Stimulated activated CD4-positive, alpha-beta T cell treated with anti-CD3 and anti-CD28 coated beads, TNF-alpha, amount 100 ng/mL, for 24 hours (primary cell): ENCODE measurements at regions not wholly inside any gene's neighbourhood (a gene's known extent, or its start where the extent isn't known, plus 50 kb on each side); places are given as distances from the start of the nearest gene placed in this dataset.

Source experiments
- DNase-seq, 3 experiments: peaks; one replicate each; pipeline ENCODE4 v3.0.0-alpha.2; 2020; ENCODE audit warnings: low read depth in 3 of 3

GRCh38 chr5:167743695-167744464 lies 547.6 kb upstream of the WWC1 start:
- no peak for DNase-seq

DNA sequence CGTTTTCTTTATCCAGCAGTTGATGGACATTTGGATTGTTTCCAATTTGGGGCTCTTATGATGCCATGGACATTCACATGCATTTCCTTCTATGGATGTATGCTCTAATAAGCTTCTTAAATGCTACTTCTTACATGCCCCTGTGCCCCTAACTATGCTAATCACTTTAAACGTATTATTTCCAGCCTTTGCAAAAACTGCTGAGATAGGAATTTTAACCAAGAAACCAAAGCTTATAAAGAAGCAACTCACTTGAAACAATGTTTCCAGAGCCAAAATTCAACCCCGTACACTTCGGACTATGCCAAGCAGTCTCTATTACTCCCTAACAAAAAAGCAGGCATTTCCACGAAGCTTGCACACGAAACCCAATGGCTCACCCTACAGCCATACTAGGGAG lies 545.6 kb upstream of the WWC1 start:
- DNase-seq = no peak

DNA sequence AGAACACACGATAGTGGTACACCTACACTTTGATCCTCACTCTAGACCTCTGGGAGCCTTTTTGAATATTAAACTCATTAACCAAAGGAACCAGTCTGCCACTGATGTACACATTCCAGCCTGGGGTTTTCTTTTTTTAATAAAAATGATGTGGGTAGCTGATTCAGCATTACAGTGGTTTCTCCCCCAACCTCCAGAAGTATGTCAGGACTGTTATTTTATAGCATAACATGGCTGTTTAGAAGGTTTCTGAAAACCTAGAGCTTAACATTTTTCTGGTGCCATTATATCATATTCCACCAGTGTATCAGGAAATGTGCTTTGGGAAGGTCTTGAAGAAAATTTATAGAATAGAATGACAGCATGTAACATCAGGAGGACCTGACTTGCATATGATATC lies 540.9 kb upstream of the WWC1 start:
- no peak for DNase-seq

DNA sequence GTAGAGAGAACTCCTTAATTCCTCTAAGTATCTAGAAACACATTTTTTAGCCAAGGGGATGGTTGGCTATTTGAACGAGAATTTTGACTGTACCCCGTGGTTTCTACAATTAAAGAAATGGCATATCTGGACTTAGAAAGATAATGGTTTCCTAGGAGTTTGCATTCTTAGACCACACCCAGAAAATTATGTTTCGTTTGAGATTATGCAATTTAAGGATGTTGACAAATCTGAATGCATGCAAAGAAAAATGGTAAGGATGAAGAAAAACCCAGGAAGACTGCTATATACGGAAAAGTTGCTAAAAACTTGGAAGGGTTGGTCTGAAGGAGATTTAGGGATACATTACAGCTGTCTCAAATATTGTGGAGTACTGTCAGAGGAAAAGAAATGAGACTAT lies 538.5 kb upstream of the WWC1 start:
- no peak for DNase-seq

DNA sequence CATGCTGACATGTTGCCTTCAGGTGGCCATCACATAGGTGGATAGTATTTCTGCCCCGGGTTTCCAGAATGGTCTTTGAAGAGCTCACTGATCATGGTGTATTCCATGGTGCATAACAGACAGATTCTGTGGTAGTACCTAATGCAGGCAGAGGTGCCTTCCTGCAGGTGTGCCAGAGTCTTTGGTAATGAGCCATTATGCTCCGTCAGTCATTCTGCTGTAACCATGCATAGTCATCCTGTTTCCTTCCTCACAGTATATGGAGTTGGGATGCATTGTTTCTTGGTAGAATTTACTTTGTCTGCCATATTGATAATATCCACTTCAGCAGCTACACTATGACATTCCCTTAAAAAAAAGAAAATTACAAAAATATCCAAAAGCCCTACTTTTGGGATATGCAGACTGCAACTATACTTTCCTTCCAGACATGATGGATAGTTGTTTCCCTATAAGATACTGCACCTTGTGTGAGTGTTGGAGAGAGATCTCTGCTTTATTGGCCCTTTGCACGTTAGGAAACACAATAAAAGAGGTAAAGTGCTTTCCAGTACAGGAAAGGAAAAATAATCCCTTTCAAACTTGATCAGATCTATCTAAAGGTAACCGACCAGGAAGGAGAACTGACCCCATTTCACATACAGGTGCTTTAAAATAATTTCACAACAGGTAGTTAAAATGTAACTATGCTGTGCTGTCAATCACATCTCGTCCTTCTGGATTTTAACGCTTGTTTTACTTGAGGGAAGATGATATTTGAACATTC lies 537.5 kb upstream of the WWC1 start:
- DNase-seq = no peak

GRCh38 chr5:167754501-167755021 lies 536.9 kb upstream of the WWC1 start:
- DNase-seq = no peak

DNA sequence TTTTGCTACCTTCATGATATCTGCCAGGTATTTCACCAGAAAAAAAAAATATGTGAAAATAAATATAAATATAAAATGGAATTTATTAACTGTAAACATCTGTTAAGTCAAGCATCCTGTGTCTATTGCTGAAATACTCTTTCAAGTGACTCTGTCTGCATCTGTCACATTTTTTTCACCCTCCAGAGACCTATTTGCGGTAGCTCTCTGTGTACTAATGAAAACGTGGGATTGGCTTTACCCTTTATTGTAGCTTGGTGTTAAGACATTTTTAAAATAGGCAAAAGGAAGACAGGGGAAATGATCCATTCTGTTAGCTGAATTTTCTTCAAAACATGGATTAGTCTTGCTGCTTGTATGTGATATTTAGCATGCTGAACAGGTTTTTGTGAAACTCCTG lies 536.0 kb upstream of the WWC1 start:
- no peak for DNase-seq

DNA sequence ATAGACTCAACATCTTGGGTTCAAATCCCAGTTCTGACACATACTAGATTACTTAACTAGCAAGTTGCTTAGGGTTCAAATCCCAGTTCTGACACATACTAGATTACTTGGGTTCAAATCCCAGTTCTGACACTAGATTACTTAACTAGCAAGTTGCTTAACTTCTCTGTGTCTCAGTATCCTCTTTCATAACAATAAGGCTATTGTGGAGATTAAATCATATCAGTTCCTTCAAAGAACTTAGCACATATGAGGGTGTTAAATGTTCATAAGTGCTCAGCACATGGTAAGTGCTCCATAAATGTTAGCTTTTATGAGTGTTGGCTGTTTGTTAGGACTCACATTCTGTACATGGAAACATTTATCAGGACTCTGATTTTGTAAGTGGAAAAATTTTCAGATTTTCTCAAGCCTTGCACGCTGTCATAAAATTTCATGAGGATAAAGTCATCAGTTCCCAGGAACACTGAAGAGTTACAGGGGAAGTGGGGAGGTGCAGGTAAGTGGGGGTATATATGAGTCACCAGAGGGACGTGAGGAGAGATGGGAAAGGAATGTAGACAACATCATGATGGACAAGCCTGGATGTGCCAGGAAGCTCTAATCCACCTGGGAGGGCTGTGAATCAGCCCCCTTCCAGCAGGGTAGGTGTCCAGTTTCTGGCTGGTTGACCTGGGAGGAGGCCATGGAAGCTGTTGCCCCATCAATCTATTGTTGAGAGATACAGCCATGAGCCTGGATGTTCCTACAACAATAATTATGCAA lies 532.2 kb upstream of the WWC1 start:
- DNase-seq = no peak

DNA sequence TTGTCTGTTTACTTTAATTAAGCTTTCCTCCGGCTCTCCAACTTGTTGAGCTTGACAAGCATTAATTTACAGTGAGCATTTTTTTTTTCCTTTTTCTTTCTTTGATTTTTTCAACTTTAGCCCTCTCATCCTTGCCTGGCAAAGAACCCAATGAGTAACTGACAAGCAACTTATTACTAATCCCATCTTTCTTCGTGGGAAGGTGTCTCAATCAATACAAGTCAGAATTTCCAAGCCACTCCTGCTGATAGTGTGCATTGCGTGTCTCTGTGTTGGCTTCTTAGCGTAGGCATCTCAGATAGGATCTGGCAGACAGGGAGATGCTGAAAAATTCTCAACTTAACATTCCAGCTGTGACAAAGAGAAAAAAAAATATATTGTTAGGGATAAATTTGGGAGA lies 527.7 kb upstream of the WWC1 start:
- DNase-seq = no peak

DNA sequence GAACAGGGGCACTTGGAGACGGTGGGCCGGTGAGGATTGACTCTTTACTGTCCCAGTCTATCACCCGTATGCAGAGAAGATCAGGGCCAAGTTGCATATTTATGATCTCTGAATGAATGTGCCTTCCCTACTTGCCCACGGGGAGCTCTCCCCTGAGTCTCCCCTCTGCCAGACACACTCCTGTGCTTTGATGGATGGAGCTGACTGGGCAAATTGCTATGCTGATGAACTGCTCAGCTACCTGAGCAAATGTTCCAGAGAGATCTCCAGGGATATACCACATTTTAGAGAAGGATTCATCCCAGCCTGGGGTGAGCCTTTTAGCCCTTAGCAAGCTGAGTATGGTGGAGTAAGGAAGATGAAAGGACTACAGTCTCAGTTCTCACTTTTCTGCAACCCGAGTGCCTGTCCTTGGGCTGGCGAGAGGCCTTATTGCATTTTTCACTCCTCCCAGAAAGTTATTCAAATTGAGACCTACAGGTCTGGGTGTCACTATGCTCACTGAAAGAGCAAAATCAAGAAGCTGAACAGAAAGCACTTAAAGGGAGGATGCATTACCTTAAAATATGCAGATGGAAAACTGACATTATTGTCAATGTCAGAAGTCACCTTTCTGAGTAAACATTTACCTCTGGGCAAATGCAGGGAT lies 526.7 kb upstream of the WWC1 start:
- DNase-seq = no peak

DNA sequence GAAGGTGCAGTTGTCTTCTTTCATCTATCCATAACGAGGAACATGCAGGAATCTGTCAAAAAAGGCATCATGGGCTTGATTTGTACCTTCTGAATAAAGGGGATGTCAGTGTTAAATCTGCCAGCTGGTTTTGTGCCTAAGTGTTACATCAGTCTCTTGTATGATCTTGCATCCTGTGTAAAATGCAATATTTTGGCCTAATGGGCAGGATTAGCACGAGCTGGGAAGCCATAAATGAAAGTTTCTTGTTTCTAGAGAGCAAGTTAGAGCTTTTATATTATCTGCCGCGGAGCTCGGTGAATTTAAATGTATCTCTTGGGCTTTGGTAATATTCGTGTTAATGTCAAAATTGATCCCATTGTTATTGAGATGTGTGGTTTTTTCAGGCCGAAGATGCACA lies 526.1 kb upstream of the WWC1 start:
- DNase-seq = no peak

DNA sequence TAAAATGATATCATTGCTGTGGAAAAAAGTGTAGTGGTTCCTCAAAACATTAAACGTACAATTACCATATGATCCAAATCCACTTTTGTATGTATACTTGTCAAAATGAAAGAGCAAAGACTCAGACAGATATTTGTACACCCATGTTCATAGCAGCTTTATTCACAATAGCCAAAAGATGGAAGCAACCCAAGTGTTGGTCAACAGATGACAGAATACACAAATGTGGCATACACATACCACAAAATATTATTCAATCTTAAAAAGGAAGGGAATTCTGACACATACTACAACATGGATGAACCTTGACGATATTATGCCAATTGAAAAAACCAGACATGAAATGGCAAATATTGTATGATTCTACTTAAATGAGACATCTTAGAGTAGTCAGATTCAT lies 524.5 kb upstream of the WWC1 start:
- no peak for DNase-seq

DNA sequence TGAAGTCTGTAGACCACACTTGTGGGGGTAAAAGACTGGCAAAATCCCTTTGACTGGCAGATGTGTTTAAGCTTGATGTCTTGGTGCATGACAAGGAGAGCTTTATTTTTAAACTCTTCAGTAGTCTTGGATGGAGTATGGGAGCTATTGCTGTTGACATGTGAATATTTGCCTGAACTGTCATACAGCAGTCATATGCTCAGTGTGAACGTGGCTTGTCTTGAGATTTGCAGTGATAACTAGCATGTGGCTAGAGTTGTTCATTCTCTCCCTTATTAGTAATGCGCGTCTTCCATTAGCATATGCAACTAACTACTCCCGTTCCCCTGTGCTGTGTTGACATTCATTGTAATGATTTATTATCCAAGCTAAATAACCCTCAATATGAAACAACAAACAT lies 523.6 kb upstream of the WWC1 start:
- no peak for DNase-seq

- DNase-seq = no peak
These were observed 521.5 kb upstream of the WWC1 start for GRCh38 chr5:167769846-167770413.

DNA sequence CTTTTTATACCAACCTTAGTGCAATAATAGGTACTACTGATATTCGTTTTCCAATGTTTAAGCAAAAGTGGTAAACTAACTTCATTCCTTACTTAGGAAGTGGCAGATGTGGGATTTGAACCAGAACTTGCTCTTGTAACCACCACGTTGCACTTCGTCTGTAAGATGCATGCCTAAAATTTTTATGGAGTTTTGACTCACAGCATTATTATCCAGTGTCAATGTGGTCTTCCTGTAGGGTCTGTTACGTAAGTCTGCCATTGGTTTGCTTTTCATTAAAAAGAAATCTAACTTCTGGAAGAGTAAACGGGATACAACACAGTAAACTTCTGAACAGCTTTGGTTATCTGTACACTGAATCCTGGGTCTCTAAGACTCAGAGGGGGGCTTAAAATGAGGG lies 521.0 kb upstream of the WWC1 start:
- DNase-seq = no peak

GRCh38 chr5:167771571-167771970 lies 519.9 kb upstream of the WWC1 start:
- no peak for DNase-seq

DNA sequence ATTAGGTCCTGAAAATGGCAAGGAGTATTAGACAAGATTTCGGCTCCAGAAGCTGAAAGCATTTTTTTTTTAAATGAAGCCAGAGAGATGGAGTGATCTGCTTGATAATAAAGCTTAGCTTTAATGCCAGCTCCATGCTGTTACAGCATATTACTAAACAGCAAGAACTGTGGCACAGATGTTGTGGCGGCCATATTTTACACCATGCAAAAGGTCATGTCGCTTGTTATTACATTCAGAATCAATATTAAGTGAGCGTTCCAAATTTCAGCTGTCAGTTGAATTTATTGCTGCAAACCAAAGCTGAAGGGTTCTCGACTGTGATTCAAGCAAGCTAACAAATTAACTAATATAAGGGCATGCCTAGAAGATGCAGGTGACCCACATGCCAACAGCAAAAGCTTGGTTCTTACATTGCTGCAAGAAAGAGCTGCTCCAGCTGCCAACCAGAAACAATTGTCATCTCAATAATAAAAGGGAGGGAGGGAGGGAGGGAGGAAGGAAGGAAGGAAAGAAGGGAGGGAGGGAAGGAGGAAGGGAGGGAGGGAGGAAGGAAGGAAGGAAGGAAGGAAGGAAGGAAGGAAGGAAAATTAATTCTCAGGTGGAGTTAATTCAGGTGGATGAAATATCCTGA lies 517.7 kb upstream of the WWC1 start:
- no peak for DNase-seq

DNA sequence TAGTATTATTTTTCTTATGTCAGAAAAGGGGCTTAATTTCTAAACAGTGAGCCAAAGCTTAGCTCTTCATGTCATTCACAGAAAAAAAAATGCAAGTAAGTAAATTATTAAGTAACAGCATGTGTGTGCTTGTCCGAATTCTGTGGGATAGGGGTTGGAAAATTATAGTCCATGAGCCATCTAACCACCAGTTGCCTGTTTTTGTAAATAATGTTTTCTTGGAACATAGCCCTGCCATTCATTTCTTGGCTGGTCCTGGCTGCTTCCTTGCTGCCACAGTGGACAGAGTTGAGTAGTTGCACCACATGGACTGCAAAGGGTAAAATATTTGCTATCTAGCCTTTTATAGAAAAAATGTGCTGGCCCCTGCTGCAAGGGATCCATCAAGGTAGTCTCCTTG lies 513.7 kb upstream of the WWC1 start:
- no peak for DNase-seq

- DNase-seq = no peak
These were observed 513.2 kb upstream of the WWC1 start for GRCh38 chr5:167778228-167778627.

DNA sequence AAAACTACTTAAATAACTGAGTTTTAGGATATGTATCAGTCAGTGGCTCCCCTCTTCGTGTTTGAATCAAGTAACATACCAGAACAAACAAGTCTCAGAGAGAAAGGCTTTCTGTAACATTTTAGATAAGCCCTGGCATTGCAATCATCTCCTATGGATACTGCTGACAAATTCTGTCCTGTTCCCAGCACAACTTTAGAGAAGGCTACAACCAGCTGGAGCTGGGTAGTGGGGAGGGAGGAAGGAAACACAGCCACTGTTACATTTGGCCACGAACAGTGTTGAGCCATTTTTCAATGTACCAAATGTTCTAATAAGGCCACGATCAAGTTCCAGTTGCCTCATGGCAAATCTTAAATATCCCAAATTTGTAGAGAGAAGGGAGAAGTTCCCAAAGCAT lies 511.8 kb upstream of the WWC1 start:
- DNase-seq = no peak

DNA sequence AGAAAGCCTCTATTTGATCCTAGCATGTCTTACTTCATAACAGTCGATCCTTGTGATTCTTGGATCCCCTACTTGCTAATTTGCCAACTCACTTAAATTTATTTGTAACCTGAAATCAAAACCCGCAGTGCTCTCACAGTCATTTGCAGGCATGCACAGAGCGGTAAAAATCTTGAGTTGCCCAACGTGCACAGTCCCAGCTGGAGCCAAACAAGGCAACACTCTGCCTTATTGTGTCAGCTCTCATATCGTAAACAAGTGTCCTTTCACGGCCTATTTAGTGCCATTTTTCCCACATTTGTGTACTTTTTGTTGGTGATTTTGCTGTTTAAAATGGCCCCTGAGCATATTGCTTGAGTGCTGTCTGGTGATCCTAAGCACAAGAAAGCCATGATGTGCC lies 511.3 kb upstream of the WWC1 start:
- no peak for DNase-seq
